ENCODE measurements at regions not wholly inside any gene's neighbourhood (a gene's known extent, or its start where the extent isn't known, plus 50 kb on each side); places are given as distances from the start of the nearest gene placed in this dataset.
"Not testable (repeated sequence)": the region's sequence is repeated elsewhere in the genome, so short reads cannot be mapped to it uniquely, and the experiment has no call there.

- H3K9me3 ChIP-seq (replicated peaks in 1 of 2; ENCODE audit: control insufficient read depth in 2 of 2, insufficient read depth in 1 of 2, low read depth in 1 of 2, low read length in 2 of 2) = peaks cover 0 to 10% of the 10 kb centered on the region in 2 donors
- no peak overlapping the region for H3K4ac ChIP-seq (ENCODE audit: low read length)
- no peak overlapping the region for H2BK12ac ChIP-seq (ENCODE audit: low read length)
- H3K79me1 ChIP-seq (ENCODE audit: low read depth, low read length) = no peaks in the 10 kb centered on the region
- no peak overlapping the region for H3K14ac ChIP-seq (ENCODE audit: low read length)
- DNase-seq (ENCODE audit: low spot score) = no peak
- no CpG with 5 or more reads among the region's 57 CpGs for WGBS, 2 donors (ENCODE audit: extremely low coverage in 2 of 2, insufficient read length in 2 of 2, insufficient replicate concordance in 1 of 2)
- no peak overlapping the region for H2BK15ac ChIP-seq (ENCODE audit: low read length)
- peak overlapping the region in 1 of 2 donors; percentile 72 for H3K4me3 ChIP-seq (ENCODE audit: low read length in 2 of 2)
- no peak overlapping the region for H3K27ac ChIP-seq (replicated peaks; ENCODE audit: low read length)
- no peak overlapping the region for H2AK5ac ChIP-seq (ENCODE audit: low read depth, low read length)
- H2BK5ac ChIP-seq (ENCODE audit: low read length) = no peak overlapping the region
- no peak overlapping the region for H3K23ac ChIP-seq (ENCODE audit: low read depth, low read length, poor library complexity)
- peak overlapping the region; percentile 82 for H2AFZ ChIP-seq (ENCODE audit: low read length)
- H3K9ac ChIP-seq (ENCODE audit: low read depth, low read length, poor library complexity) = peak overlapping the region; percentile 44
- peaks cover 0 to 1% of the 10 kb centered on the region in 2 donors for H3K4me1 ChIP-seq (ENCODE audit: control insufficient read depth in 2 of 2, insufficient read depth in 1 of 2, low read depth in 1 of 2, low read length in 2 of 2)
- H3K18ac ChIP-seq (ENCODE audit: low read length) = peak overlapping the region; percentile 71
- no peak overlapping the region for H4K91ac ChIP-seq (ENCODE audit: low read depth, low read length, poor library complexity)
- no peak overlapping the region for H2BK120ac ChIP-seq (ENCODE audit: low read depth, low read length)
- H4K8ac ChIP-seq (ENCODE audit: low read depth, low read length) = no peak overlapping the region
- peaks cover 0 to 81% (median 7%) of the 10 kb centered on the region in 3 experiments for H3K27me3 ChIP-seq (ENCODE audit: control insufficient read depth in 3 of 3, insufficient read depth in 3 of 3, low read depth in 1 of 3, low read length in 3 of 3)
- peak overlapping the region; percentile 66 for H3K4me2 ChIP-seq (ENCODE audit: insufficient read depth, low read length, poor library complexity, severe bottlenecking)
- no peaks in the 10 kb centered on the region for H3K36me3 ChIP-seq (replicated peaks in 1 of 2; ENCODE audit: control insufficient read depth in 2 of 2, insufficient read depth in 2 of 2, low read length in 2 of 2)
Observed at GRCh38 chr2:131425231-131425941, 50.5 kb upstream of the TUBA3D start.

GRCh38 chr2:131424605-131425114 lies 51.3 kb upstream of the TUBA3D start:
- peaks cover 0 to 82% (median 7%) of the 10 kb centered on the region in 3 experiments for H3K27me3 ChIP-seq (ENCODE audit: control insufficient read depth in 3 of 3, insufficient read depth in 3 of 3, low read depth in 1 of 3, low read length in 3 of 3)

DNA sequence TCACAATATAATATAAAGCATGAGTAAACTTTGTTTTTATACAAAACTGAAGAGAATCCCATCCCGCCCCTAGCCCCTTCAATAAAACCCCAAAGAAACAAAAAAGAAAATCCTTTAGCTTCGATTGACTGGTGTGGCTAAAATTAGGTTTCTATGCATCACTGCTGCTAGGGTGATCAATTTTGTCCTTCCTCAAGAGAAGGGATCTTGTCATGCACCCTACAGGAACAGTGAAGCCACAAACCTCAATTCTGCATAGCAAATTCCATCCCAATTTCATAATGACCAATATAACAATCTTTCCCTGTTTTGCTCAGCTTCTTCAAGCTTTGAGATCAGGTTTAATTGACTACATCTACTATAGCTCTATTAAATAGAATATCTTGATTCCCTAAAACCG lies 55.2 kb upstream of the TUBA3D start:
- H2BK15ac ChIP-seq (ENCODE audit: low read length); DNase-seq (ENCODE audit: low spot score): not testable (repeated sequence)
- no CpG with 5 or more reads among the region's 3 CpGs for WGBS, 2 donors (ENCODE audit: extremely low coverage in 2 of 2, insufficient read length in 2 of 2, insufficient replicate concordance in 1 of 2)

More at GRCh38 chr2:131424605-131425114, 51.3 kb upstream of the TUBA3D start:
- H2AFZ ChIP-seq (ENCODE audit: low read length); H3K14ac ChIP-seq (ENCODE audit: low read length); H3K9me3 ChIP-seq (replicated peaks in 1 of 2; ENCODE audit: control insufficient read depth in 2 of 2, insufficient read depth in 1 of 2, low read depth in 1 of 2, low read length in 2 of 2); H3K27ac ChIP-seq (replicated peaks; ENCODE audit: low read length); H3K79me1 ChIP-seq (ENCODE audit: low read depth, low read length); DNase-seq (ENCODE audit: low spot score); H3K4ac ChIP-seq (ENCODE audit: low read length); H4K91ac ChIP-seq (ENCODE audit: low read depth, low read length, poor library complexity); H3K36me3 ChIP-seq (replicated peaks in 1 of 2; ENCODE audit: control insufficient read depth in 2 of 2, insufficient read depth in 2 of 2, low read length in 2 of 2); H2BK12ac ChIP-seq (ENCODE audit: low read length); H2BK15ac ChIP-seq (ENCODE audit: low read length); H3K23ac ChIP-seq (ENCODE audit: low read depth, low read length, poor library complexity); H2BK5ac ChIP-seq (ENCODE audit: low read length); H4K8ac ChIP-seq (ENCODE audit: low read depth, low read length); H3K4me1 ChIP-seq (ENCODE audit: control insufficient read depth in 2 of 2, insufficient read depth in 1 of 2, low read depth in 1 of 2, low read length in 2 of 2); H2AK5ac ChIP-seq (ENCODE audit: low read depth, low read length): not testable (repeated sequence)
- peak overlapping the region; percentile 85 for H3K18ac ChIP-seq (ENCODE audit: low read length)
- no CpG with 5 or more reads among the region's 50 CpGs for WGBS, 2 donors (ENCODE audit: extremely low coverage in 2 of 2, insufficient read length in 2 of 2, insufficient replicate concordance in 1 of 2)
- peak overlapping the region; percentile 74 for H2BK120ac ChIP-seq (ENCODE audit: low read depth, low read length)
- peak overlapping the region in 1 of 2 donors; percentile 80 for H3K4me3 ChIP-seq (ENCODE audit: low read length in 2 of 2)
- peak overlapping the region; percentile 30 for H3K9ac ChIP-seq (ENCODE audit: low read depth, low read length, poor library complexity)
- peak overlapping the region; percentile 68 for H3K4me2 ChIP-seq (ENCODE audit: insufficient read depth, low read length, poor library complexity, severe bottlenecking)

DNA sequence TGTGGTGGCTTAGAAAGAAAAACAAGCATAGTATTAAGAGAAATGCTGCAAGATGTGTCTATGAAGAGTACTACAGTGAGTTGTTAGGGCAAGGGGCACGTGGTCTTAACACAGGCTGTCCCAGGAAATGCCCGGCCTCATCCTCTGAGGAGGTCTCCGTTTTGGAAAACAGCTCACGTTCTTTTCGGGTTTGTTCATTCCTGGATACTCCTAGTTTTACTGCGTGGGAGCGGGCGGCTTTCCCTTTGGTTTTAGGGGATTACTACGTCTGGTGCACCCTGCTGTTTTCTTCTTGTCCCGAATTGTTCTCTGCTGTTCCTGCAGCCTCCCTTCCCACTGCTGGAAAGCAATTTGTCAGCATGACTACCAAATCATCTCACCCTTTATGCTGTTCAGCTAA lies 55.5 kb upstream of the RAB6D start:
- no peak overlapping the region for H3K23ac ChIP-seq (ENCODE audit: low read depth, low read length, poor library complexity)
- no peak overlapping the region for H2BK15ac ChIP-seq (ENCODE audit: low read length)
- peak overlapping the region; percentile 21 for H3K4me2 ChIP-seq (ENCODE audit: insufficient read depth, low read length, poor library complexity, severe bottlenecking)
- peak overlapping the region; percentile 40 for H3K27ac ChIP-seq (replicated peaks; ENCODE audit: low read length)
- WGBS, 2 donors (ENCODE audit: extremely low coverage in 2 of 2, insufficient read length in 2 of 2, insufficient replicate concordance in 1 of 2) = no CpG with 5 or more reads among the region's 10 CpGs
- H3K79me1 ChIP-seq (ENCODE audit: low read depth, low read length) = no peaks in the 10 kb centered on the region
- DNase-seq (ENCODE audit: low spot score) = peak; percentile 43
- no peak overlapping the region for H4K8ac ChIP-seq (ENCODE audit: low read depth, low read length)
- no peak overlapping the region for H2BK12ac ChIP-seq (ENCODE audit: low read length)
- H2BK120ac ChIP-seq (ENCODE audit: low read depth, low read length) = no peak overlapping the region
- peaks cover 0 to 8% of the 10 kb centered on the region in 2 donors for H3K9me3 ChIP-seq (replicated peaks in 1 of 2; ENCODE audit: control insufficient read depth in 2 of 2, insufficient read depth in 1 of 2, low read depth in 1 of 2, low read length in 2 of 2)
- H3K36me3 ChIP-seq (replicated peaks in 1 of 2; ENCODE audit: control insufficient read depth in 2 of 2, insufficient read depth in 2 of 2, low read length in 2 of 2) = no peaks in the 10 kb centered on the region
- H2AK5ac ChIP-seq (ENCODE audit: low read depth, low read length) = no peak overlapping the region
- H4K91ac ChIP-seq (ENCODE audit: low read depth, low read length, poor library complexity) = no peak overlapping the region
- no peak overlapping the region for H3K14ac ChIP-seq (ENCODE audit: low read length)
- H2BK5ac ChIP-seq (ENCODE audit: low read length) = no peak overlapping the region
- H3K4me1 ChIP-seq (ENCODE audit: control insufficient read depth in 2 of 2, insufficient read depth in 1 of 2, low read depth in 1 of 2, low read length in 2 of 2) = peaks cover 4 to 7% of the 10 kb centered on the region in 2 donors
- no peak overlapping the region for H3K4ac ChIP-seq (ENCODE audit: low read length)
- H3K4me3 ChIP-seq (ENCODE audit: low read length in 2 of 2) = no peak overlapping the region
- no peak overlapping the region for H3K18ac ChIP-seq (ENCODE audit: low read length)
- no peak overlapping the region for H3K9ac ChIP-seq (ENCODE audit: low read depth, low read length, poor library complexity)
- H3K27me3 ChIP-seq (ENCODE audit: control insufficient read depth in 3 of 3, insufficient read depth in 3 of 3, low read depth in 1 of 3, low read length in 3 of 3) = peaks cover 0 to 82% (median 0%) of the 10 kb centered on the region in 3 experiments
- peak overlapping the region; percentile 52 for H2AFZ ChIP-seq (ENCODE audit: low read length)

More for the DNA sequence above, 55.2 kb upstream of the TUBA3D start:
- H3K14ac ChIP-seq (ENCODE audit: low read length); H2BK12ac ChIP-seq (ENCODE audit: low read length); H3K4me3 ChIP-seq (ENCODE audit: low read length in 2 of 2); H2BK5ac ChIP-seq (ENCODE audit: low read length); H3K4ac ChIP-seq (ENCODE audit: low read length); H4K8ac ChIP-seq (ENCODE audit: low read depth, low read length); H3K79me1 ChIP-seq (ENCODE audit: low read depth, low read length); H3K9me3 ChIP-seq (replicated peaks in 1 of 2; ENCODE audit: control insufficient read depth in 2 of 2, insufficient read depth in 1 of 2, low read depth in 1 of 2, low read length in 2 of 2); H4K91ac ChIP-seq (ENCODE audit: low read depth, low read length, poor library complexity); H3K36me3 ChIP-seq (replicated peaks in 1 of 2; ENCODE audit: control insufficient read depth in 2 of 2, insufficient read depth in 2 of 2, low read length in 2 of 2); H3K23ac ChIP-seq (ENCODE audit: low read depth, low read length, poor library complexity); H2AK5ac ChIP-seq (ENCODE audit: low read depth, low read length); H3K4me1 ChIP-seq (ENCODE audit: control insufficient read depth in 2 of 2, insufficient read depth in 1 of 2, low read depth in 1 of 2, low read length in 2 of 2); H3K18ac ChIP-seq (ENCODE audit: low read length); H3K27ac ChIP-seq (replicated peaks; ENCODE audit: low read length); H2BK120ac ChIP-seq (ENCODE audit: low read depth, low read length); H2AFZ ChIP-seq (ENCODE audit: low read length); H3K4me2 ChIP-seq (ENCODE audit: insufficient read depth, low read length, poor library complexity, severe bottlenecking); H3K9ac ChIP-seq (ENCODE audit: low read depth, low read length, poor library complexity): not testable (repeated sequence)
- peaks cover 0 to 79% (median 3%) of the 10 kb centered on the region in 3 experiments for H3K27me3 ChIP-seq (ENCODE audit: control insufficient read depth in 3 of 3, insufficient read depth in 3 of 3, low read depth in 1 of 3, low read length in 3 of 3)
